IMR-90 (cell line): ENCODE measurements at regions not wholly inside any gene's neighbourhood (a gene's known extent, or its start where the extent isn't known, plus 50 kb on each side); places are given as distances from the start of the nearest gene placed in this dataset.

Experiments used
- ATAC-seq: fragments of 200-7000 bp; cut with Tn5 transposase; 2 replicates; pipeline ENCODE4 v1.9.1; 2020; ENCODE audit warnings: low read depth, mild to moderate bottlenecking, moderate library complexity
- BruUV-seq: library from RNA; stranded (reverse); fragments of 400-500 nt; replicated peaks from 2 replicates; lab custom pipeline; 2021; lab: Mats Ljungman, UMichigan
- CTCF ChIA-PET: fragments of 300-600 bp; formaldehyde crosslinking; extraction: SDS; loops from one replicate; lab custom pipeline; 2021; ENCODE audit warnings: antibody characterized with exemption; lab: Yijun Ruan, JAX
- POLR2A ChIA-PET: fragments of 300-600 bp; sonication (Branson Sonifier 250); formaldehyde crosslinking; loops from one replicate; lab custom pipeline; 2022; ENCODE audit warnings: antibody characterized with exemption; ENCODE audit not compliant: unreplicated experiment; lab: Charles Lee
- DNase-seq: peaks from one replicate; pipeline ENCODE4 v3.0.0; 2013
- H2AFZ ChIP-seq: replicated peaks from 2 replicates; pipeline ENCODE3; 2013; ENCODE audit warnings: low read length, mild to moderate bottlenecking; ENCODE audit not compliant: poor library complexity
- H2AK5ac ChIP-seq: 2 replicates; pipeline ENCODE4 v1.6.1; 2013; ENCODE audit warnings: low read depth, low read length, inconsistent platforms
- H2AK9ac ChIP-seq: replicated peaks from 2 replicates; pipeline ENCODE3; 2013; ENCODE audit warnings: mild to moderate bottlenecking, low read depth, low read length, moderate library complexity; ENCODE audit not compliant: poor library complexity
- H2BK120ac ChIP-seq: 2 replicates; pipeline ENCODE4 v1.6.1; 2013; ENCODE audit warnings: low read depth, low read length, inconsistent platforms
- H2BK15ac ChIP-seq: 3 replicates; pipeline ENCODE4 v1.6.1; 2013; ENCODE audit warnings: low read depth, low read length, inconsistent platforms
- H2BK20ac ChIP-seq: 2 replicates; pipeline ENCODE4 v1.6.1; 2013; ENCODE audit warnings: low read depth, mild to moderate bottlenecking, inconsistent platforms, low read length, moderate library complexity
- H2BK5ac ChIP-seq: 2 replicates; pipeline ENCODE4 v1.6.1; 2013; ENCODE audit warnings: mild to moderate bottlenecking, low read depth, low read length, inconsistent platforms; ENCODE audit not compliant: poor library complexity, severe bottlenecking
- H3K14ac ChIP-seq: replicated peaks from 2 replicates; pipeline ENCODE4 v1.6.1; 2013; ENCODE audit warnings: low read depth, low read length, inconsistent platforms
- H3K18ac ChIP-seq: 2 replicates; pipeline ENCODE4 v1.6.1; 2013; ENCODE audit warnings: low read depth, low read length, control low read depth
- H3K23ac ChIP-seq: 2 replicates; pipeline ENCODE4 v1.6.1; 2013; ENCODE audit warnings: low read depth, low read length, inconsistent platforms
- H3K27ac ChIP-seq: 2 replicates; pipeline ENCODE4 v1.5.1; 2013; ENCODE audit warnings: mild to moderate bottlenecking, control low read depth, low read length; ENCODE audit not compliant: insufficient read depth
- H3K27me3 ChIP-seq: 2 replicates; pipeline ENCODE4 v1.6.1; 2013; ENCODE audit warnings: low read length; ENCODE audit not compliant: control insufficient read depth, insufficient read depth
- H3K36me3 ChIP-seq: 2 replicates; pipeline ENCODE4 v1.6.1; 2013; ENCODE audit warnings: low read length, mixed read lengths; ENCODE audit not compliant: control insufficient read depth, insufficient read depth
- H3K4ac ChIP-seq: 2 replicates; pipeline ENCODE4 v1.6.1; 2013; ENCODE audit warnings: low read depth, low read length, inconsistent platforms
- H3K4me1 ChIP-seq: 2 replicates; pipeline ENCODE4 v1.6.1; 2013; ENCODE audit warnings: low read length, mixed read lengths; ENCODE audit not compliant: control insufficient read depth, insufficient read depth
- H3K4me2 ChIP-seq: 2 replicates; pipeline ENCODE4 v1.6.1; 2013; ENCODE audit warnings: low read depth, mild to moderate bottlenecking, control low read depth, low read length, moderate library complexity
- H3K4me3 ChIP-seq: 2 replicates; pipeline ENCODE4 v1.5.1; 2013; ENCODE audit warnings: low read depth, mild to moderate bottlenecking, control low read depth, low read length, moderate library complexity; ENCODE audit not compliant: insufficient read depth
- H3K56ac ChIP-seq: 2 replicates; pipeline ENCODE4 v1.6.1; 2013; ENCODE audit warnings: low read length, inconsistent platforms; ENCODE audit not compliant: insufficient read depth; ENCODE audit errors: extremely low read depth
- H3K79me1 ChIP-seq, 2 experiments: 2 replicates each; pipeline ENCODE4 v1.6.1; 2013; ENCODE audit warnings: low read length in 2 of 2, inconsistent platforms in 1 of 2, low read depth in 1 of 2
- H3K9ac ChIP-seq: 2 replicates; pipeline ENCODE4 v1.6.1; 2013; ENCODE audit warnings: low read depth, low read length, control low read depth
- H3K9me1 ChIP-seq: 2 replicates; pipeline ENCODE4 v1.6.1; 2013; ENCODE audit warnings: low read length, inconsistent platforms; ENCODE audit not compliant: insufficient read depth
- H3K9me3 ChIP-seq: 2 replicates; pipeline ENCODE4 v1.6.1; 2013; ENCODE audit warnings: low read length; ENCODE audit not compliant: control insufficient read depth, insufficient read depth
- H4K20me1 ChIP-seq: 2 replicates; pipeline ENCODE4 v1.6.1; 2013; ENCODE audit warnings: low read length, inconsistent platforms; ENCODE audit not compliant: insufficient read depth
- H4K5ac ChIP-seq: 2 replicates; pipeline ENCODE4 v1.6.1; 2013; ENCODE audit warnings: mild to moderate bottlenecking, low read depth, low read length, control low read depth
- H4K8ac ChIP-seq, 2 experiments: 2 replicates each; pipeline ENCODE4 v1.6.1; 2013; ENCODE audit warnings: low read depth in 2 of 2, low read length in 2 of 2, control low read depth in 1 of 2, inconsistent platforms in 1 of 2
- H4K91ac ChIP-seq: 2 replicates; pipeline ENCODE4 v1.6.1; 2013; ENCODE audit warnings: low read depth, low read length, inconsistent platforms; ENCODE audit not compliant: insufficient read depth
- BHLHE40 ChIP-seq: fragments of 150-350 bp; IDR thresholded peaks from 2 replicates; pipeline ENCODE4 v1.6.1; 2016; ENCODE audit warnings: mild to moderate bottlenecking, low read depth, low read length
- CEBPB ChIP-seq: IDR thresholded peaks from 2 replicates; pipeline ENCODE4 v1.6.1; 2012; ENCODE audit warnings: low read depth, low read length, improper control_type of control experiment
- CHD1 ChIP-seq: IDR thresholded peaks from 2 replicates; pipeline ENCODE4 v1.6.1; 2012; ENCODE audit warnings: low read depth, low read length, improper control_type of control experiment
- CTCF ChIP-seq: conservative IDR thresholded peaks from 2 replicates; pipeline ENCODE4 v1.5.1; 2012; ENCODE audit warnings: mild to moderate bottlenecking, low read depth, low read length, improper control_type of control experiment
- ELK1 ChIP-seq: fragments of 150-350 bp; IDR thresholded peaks from 2 replicates; pipeline ENCODE4 v1.6.1; 2016; ENCODE audit warnings: low read depth, mild to moderate bottlenecking, low read length, moderate library complexity, borderline replicate concordance
- FOS ChIP-seq: fragments of 150-350 bp; IDR thresholded peaks from 2 replicates; pipeline ENCODE4 v1.6.1; 2016; ENCODE audit warnings: low read depth, low read length
- MAFK ChIP-seq: IDR thresholded peaks from 2 replicates; pipeline ENCODE4 v1.6.1; 2012; ENCODE audit warnings: low read depth, low read length, improper control_type of control experiment
- MAZ ChIP-seq: IDR thresholded peaks from 2 replicates; pipeline ENCODE4 v1.6.1; 2012; ENCODE audit warnings: low read depth, mild to moderate bottlenecking, low read length, improper control_type of control experiment, moderate library complexity, borderline replicate concordance
- MXI1 ChIP-seq: IDR thresholded peaks from 2 replicates; pipeline ENCODE4 v1.6.1; 2012; ENCODE audit warnings: low read depth, mild to moderate bottlenecking, low read length, moderate library complexity, borderline replicate concordance
- NFE2L2 ChIP-seq: fragments of 150-350 bp; IDR thresholded peaks from 2 replicates; pipeline ENCODE4 v1.6.1; 2016; ENCODE audit warnings: low read depth, mild to moderate bottlenecking, low read length
- POLR2A ChIP-seq: IDR thresholded peaks from 2 replicates; pipeline ENCODE4 v1.6.1; 2012; ENCODE audit warnings: mild to moderate bottlenecking, low read depth, low read length
- RFX5 ChIP-seq: IDR thresholded peaks from 2 replicates; pipeline ENCODE4 v1.8.0; 2012; ENCODE audit warnings: low read depth, mild to moderate bottlenecking, low read length, moderate library complexity
- USF2 ChIP-seq: fragments of 150-350 bp; IDR thresholded peaks from 2 replicates; pipeline ENCODE4 v1.6.1; 2017; ENCODE audit warnings: mild to moderate bottlenecking, antibody characterized with exemption, low read length, low read depth
- WGBS, 2 experiments: methylation state at CpG; one replicate each; pipeline versions ENCODE4 v1.1.5 to v1.1.7; 2013; ENCODE audit warnings: missing lambda C conversion rate in 2 of 2; ENCODE audit not compliant: insufficient read length in 1 of 2; ENCODE audit errors: extremely low coverage in 2 of 2; 5-methylcytosine and 5-hydroxymethylcytosine counted together
- dilution Hi-C: fragments of 300-500 bp; cut with HindIII; formaldehyde crosslinking; loops from one replicate; pipeline ENCODE4 v1.14.3; 2018; ENCODE audit warnings: low sequenced_read_pairs; ENCODE audit not compliant: unreplicated experiment
- in situ Hi-C: fragments of 300-500 bp; cut with MboI; formaldehyde crosslinking; loops from 3 replicates; pipeline ENCODE4 v1.14.3; 2019; ENCODE audit warnings: low sequenced_read_pairs, inconsistent platforms, mixed read lengths
- intact Hi-C: fragments of 100-400 bp; cut with micrococcal nuclease; formaldehyde crosslinking; loops from 2 replicates; pipeline ENCODE4 v1.10.0; 2022

- peaks cover 21% of the 10 kb centered on the region for H3K4me1 ChIP-seq
- H3K4ac ChIP-seq = peak overlapping the region; percentile 100
- H3K9me3 ChIP-seq = peaks cover 2% of the 10 kb centered on the region; the same call in 1 of the 2 replicates
- H4K20me1 ChIP-seq = no peaks in the 10 kb centered on the region
- peak overlapping the region; percentile 53 for H3K9ac ChIP-seq
- peak overlapping the region; percentile 49 for H3K4me2 ChIP-seq
- peak overlapping the region; percentile 100 for H3K23ac ChIP-seq
- peak overlapping the region; percentile 99 for H4K91ac ChIP-seq
- H2AK9ac ChIP-seq = peak overlapping the region; percentile 99
- peak overlapping the region; percentile 91 for H2AFZ ChIP-seq
- no peak overlapping the region for H3K4me3 ChIP-seq
- BruUV-seq = no TSS peak
- intact Hi-C loops = loop anchor here (2.0 to 5.0 kb wide), 4 partner anchors 74 to 202 kb away; no protein-coding TSS in a partner anchor
- H4K5ac ChIP-seq = peak overlapping the region; percentile 96
- H2BK5ac ChIP-seq = peak overlapping the region; percentile 98
- peak overlapping the region; percentile 84 to 97 for H4K8ac ChIP-seq
- ATAC-seq (peak; percentile 86), DNase-seq (peak; percentile 97)
- H3K14ac ChIP-seq = peak overlapping the region; percentile 98
- H3K79me1 ChIP-seq = 0 out of 4 replicates have a peak, but pooled peaks cover 0 to 4% of the 10 kb centered on the region in 2 experiments
- H3K27ac ChIP-seq = peak overlapping the region; percentile 97
- H2BK120ac ChIP-seq = peak overlapping the region; percentile 100
- H3K18ac ChIP-seq = peak overlapping the region; percentile 97
- peak overlapping the region; percentile 98 for H2BK15ac ChIP-seq
- no peaks in the 10 kb centered on the region for H3K27me3 ChIP-seq
- 0% methylated on average over 4 of the region's 12 CpGs; no CpG with 5 or more reads in 1 of the 2 experiments for WGBS, 2 experiments
- peak overlapping the region; percentile 100 for H2AK5ac ChIP-seq
- dilution Hi-C loops = no loop called here
- CTCF ChIA-PET = interaction anchor here (0.6 to 1.7 kb wide), 3 partner anchors 102 to 223 kb away, joined by 4 to 8 read pairs (median 4); no protein-coding TSS in a partner anchor
- POLR2A ChIA-PET = interaction anchor here (0.6 to 1.4 kb wide), 3 partner anchors 9 to 215 kb away, joined by 3 to 5 read pairs (median 3); no protein-coding TSS in a partner anchor
- in situ Hi-C loops = loop anchor here (10.0 kb wide), 1 partner anchor 200 kb away; no protein-coding TSS in a partner anchor
- H2BK20ac ChIP-seq = peak overlapping the region; percentile 96
- peak overlapping the region; percentile 79 for H3K56ac ChIP-seq
- no peaks in the 10 kb centered on the region for H3K36me3 ChIP-seq
- peaks cover 15% of the 10 kb centered on the region for H3K9me1 ChIP-seq
- TF ChIP-seq MAZ (peak; percentile 74; the same call in 1 of the 2 replicates), MXI1 (no peak), CTCF (no peak), ELK1 (no peak), CHD1 (0 out of 2 replicates have a peak, but pooled peaks have one; percentile 84), CEBPB (peak; percentile 86), NFE2L2 (peak; percentile 0; the same call in 1 of the 2 replicates), BHLHE40 (peak; percentile 89), FOS (peak; percentile 35; the same call in 1 of the 2 replicates), USF2 (no peak), RFX5 (no peak), MAFK (no peak), POLR2A (peak; percentile 22)
Measured at GRCh38 chr9:105064248-105065097, 136.5 kb upstream of the ABCA1 start.
